Upper lobe of right lung (tissue), 1 donor: ENCODE measurements at regions not wholly inside any gene's neighbourhood (a gene's known extent, or its start where the extent isn't known, plus 50 kb on each side); places are given as distances from the start of the nearest gene placed in this dataset.

Experiments used
- ATAC-seq: fragments of 200-7000 bp; cut with Tn5 transposase; one replicate; pipeline ENCODE4 v1.9.1; 2020; ENCODE audit warnings: mild to moderate bottlenecking, moderate library complexity
- DNase-seq: peaks from one replicate; pipeline ENCODE4 v3.0.0-alpha.2; 2020
- H3K27ac ChIP-seq: fragments of 200-600 bp; one replicate; pipeline ENCODE4 v1.8.0; 2022
- H3K27me3 ChIP-seq: fragments of 200-600 bp; one replicate; pipeline ENCODE4 v1.8.0; 2022; ENCODE audit warnings: mild to moderate bottlenecking
- H3K36me3 ChIP-seq: fragments of 200-600 bp; one replicate; pipeline ENCODE4 v1.8.0; 2022
- H3K4me1 ChIP-seq: fragments of 200-600 bp; one replicate; pipeline ENCODE4 v1.8.0; 2022
- H3K4me3 ChIP-seq: fragments of 200-600 bp; one replicate; pipeline ENCODE4 v1.8.0; 2022; ENCODE audit warnings: mild to moderate bottlenecking
- H3K9me3 ChIP-seq: fragments of 200-600 bp; one replicate; pipeline ENCODE4 v1.8.0; 2022
- CTCF ChIP-seq: fragments of 200-600 bp; IDR thresholded peaks from one replicate; pipeline ENCODE4 v1.8.0; 2022; ENCODE audit warnings: antibody characterized with exemption
- intact Hi-C: fragments of 100-400 bp; cut with DNase I; formaldehyde crosslinking; loops from one replicate; pipeline ENCODE4 v1.11.0; 2022
- donor health status: DM: no; HTN: yes; CAD: no; lungs with severe emphysema.

GRCh38 chr15:81068516-81068915, 65.6 kb upstream of the CFAP161 start:
- Histone ChIP-seq H3K4me3 (no peak overlapping the region), H3K27me3 (no peaks in the 10 kb centered on the region), H3K9me3 (no peaks in the 10 kb centered on the region), H3K36me3 (no peaks in the 10 kb centered on the region), H3K4me1 (no peaks in the 10 kb centered on the region), H3K27ac (no peak overlapping the region)
- intact Hi-C loops = no loop called here
- DNase-seq = no peak
- no peak for ATAC-seq
- no peak for TF ChIP-seq CTCF

- H3K36me3 ChIP-seq = no peaks in the 10 kb centered on the region
- H3K27me3 ChIP-seq = no peaks in the 10 kb centered on the region
- no peak for ATAC-seq
- no peak overlapping the region for H3K4me3 ChIP-seq
- no peak for DNase-seq
- TF ChIP-seq CTCF = no peak
- no peaks in the 10 kb centered on the region for H3K9me3 ChIP-seq
- intact Hi-C loops = no loop called here
- no peaks in the 10 kb centered on the region for H3K4me1 ChIP-seq
- H3K27ac ChIP-seq = no peak overlapping the region
These were observed 64.7 kb upstream of the CFAP161 start for GRCh38 chr15:81069356-81069755.

GRCh38 chr15:81069909-81070308, 64.2 kb upstream of the CFAP161 start:
- H3K4me3 ChIP-seq = no peak overlapping the region
- ATAC-seq = peak; percentile 31
- no peaks in the 10 kb centered on the region for H3K36me3 ChIP-seq
- DNase-seq = no peak
- TF ChIP-seq CTCF = no peak
- H3K27me3 ChIP-seq = no peaks in the 10 kb centered on the region
- no peaks in the 10 kb centered on the region for H3K4me1 ChIP-seq
- no peaks in the 10 kb centered on the region for H3K9me3 ChIP-seq
- H3K27ac ChIP-seq = no peak overlapping the region
- intact Hi-C loops = no loop called here

GRCh38 chr15:81071120-81071519, 63.0 kb upstream of the CFAP161 start:
- Histone ChIP-seq H3K27me3 (no peaks in the 10 kb centered on the region), H3K4me1 (no peaks in the 10 kb centered on the region), H3K27ac (no peak overlapping the region), H3K9me3 (no peaks in the 10 kb centered on the region), H3K36me3 (no peaks in the 10 kb centered on the region), H3K4me3 (no peak overlapping the region)
- no peak for ATAC-seq
- no peak for TF ChIP-seq CTCF
- intact Hi-C loops = no loop called here
- DNase-seq = no peak

GRCh38 chr15:81071705-81072104, 62.4 kb upstream of the CFAP161 start:
- ATAC-seq (no peak), DNase-seq (no peak)
- Histone ChIP-seq H3K4me3 (no peak overlapping the region), H3K4me1 (no peaks in the 10 kb centered on the region), H3K9me3 (no peaks in the 10 kb centered on the region), H3K27me3 (no peaks in the 10 kb centered on the region), H3K27ac (no peak overlapping the region), H3K36me3 (no peaks in the 10 kb centered on the region)
- intact Hi-C loops = no loop called here
- TF ChIP-seq CTCF = no peak

GRCh38 chr15:81072551-81072950, 61.5 kb upstream of the CFAP161 start:
- no peaks in the 10 kb centered on the region for H3K36me3 ChIP-seq
- intact Hi-C loops = no loop called here
- H3K4me3 ChIP-seq = no peak overlapping the region
- DNase-seq (no peak), ATAC-seq (no peak)
- TF ChIP-seq CTCF = no peak
- no peaks in the 10 kb centered on the region for H3K4me1 ChIP-seq
- no peaks in the 10 kb centered on the region for H3K27me3 ChIP-seq
- H3K9me3 ChIP-seq = no peaks in the 10 kb centered on the region
- no peak overlapping the region for H3K27ac ChIP-seq
